ENCODE measurements at regions not wholly inside any gene's neighbourhood (a gene's known extent, or its start where the extent isn't known, plus 50 kb on each side); places are given as distances from the start of the nearest gene placed in this dataset.

- DNase-seq (ENCODE audit: low spot score): no peak
- Histone ChIP-seq H3K27ac (no peak overlapping the region), H3K4me3 (no peak overlapping the region)
- no peak for TF ChIP-seq CTCF (IDR thresholded peaks at IDR 0.05)
Observed at GRCh38 chr21:41098481-41099042, 69.4 kb upstream of the BACE2 start.

DNA sequence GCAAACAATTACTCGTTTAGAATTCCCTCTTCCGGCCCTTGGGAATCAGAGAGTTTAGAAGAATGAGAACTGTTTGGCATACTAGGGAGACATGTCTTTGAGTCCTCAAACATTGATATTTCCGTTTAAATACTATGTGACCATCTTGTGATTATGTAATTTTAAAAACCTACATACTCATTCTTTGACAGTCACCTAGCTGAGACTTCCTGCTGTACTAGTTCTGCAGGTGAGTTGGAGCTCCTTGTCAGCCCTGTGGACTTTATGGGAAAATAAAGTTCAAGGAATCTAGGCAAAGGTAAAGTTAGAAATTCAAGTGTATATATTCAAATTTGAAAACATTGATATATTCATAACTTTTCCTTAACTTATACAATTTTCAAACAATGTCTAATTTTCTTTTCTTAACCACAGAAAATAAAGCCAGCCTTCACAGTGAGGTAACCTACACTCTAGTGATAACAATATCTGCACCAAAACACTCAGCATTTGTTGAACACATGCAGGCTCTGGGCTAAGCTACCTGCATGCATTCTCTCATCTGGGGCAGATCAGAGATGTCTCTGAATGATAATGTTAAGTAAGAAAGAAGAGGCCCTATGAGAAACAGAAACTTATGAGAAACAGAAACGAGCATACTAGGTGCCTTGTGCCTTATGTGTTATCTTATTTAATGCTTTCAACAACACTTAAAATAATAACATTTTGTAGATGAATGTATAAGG is 67.0 kb upstream of the BACE2 start:
- H3K4me3 ChIP-seq: no peak overlapping the region
- no peak for TF ChIP-seq CTCF (IDR thresholded peaks at IDR 0.05)
- no peak overlapping the region for H3K27ac ChIP-seq
- no peak for DNase-seq (ENCODE audit: low spot score)

- TF ChIP-seq CTCF (IDR thresholded peaks at IDR 0.05): no peak
- Histone ChIP-seq H3K4me3 (no peak overlapping the region), H3K27ac (no peak overlapping the region)
- no peak for DNase-seq (ENCODE audit: low spot score)
Observed at GRCh38 chr21:41102281-41102680, 65.7 kb upstream of the BACE2 start.

GRCh38 chr21:41107602-41108001 is 60.4 kb upstream of the BACE2 start:
- Histone ChIP-seq H3K27ac (no peak overlapping the region), H3K4me3 (no peak overlapping the region)
- no peak for DNase-seq (ENCODE audit: low spot score)
- no peak for TF ChIP-seq CTCF (IDR thresholded peaks at IDR 0.05)

DNA sequence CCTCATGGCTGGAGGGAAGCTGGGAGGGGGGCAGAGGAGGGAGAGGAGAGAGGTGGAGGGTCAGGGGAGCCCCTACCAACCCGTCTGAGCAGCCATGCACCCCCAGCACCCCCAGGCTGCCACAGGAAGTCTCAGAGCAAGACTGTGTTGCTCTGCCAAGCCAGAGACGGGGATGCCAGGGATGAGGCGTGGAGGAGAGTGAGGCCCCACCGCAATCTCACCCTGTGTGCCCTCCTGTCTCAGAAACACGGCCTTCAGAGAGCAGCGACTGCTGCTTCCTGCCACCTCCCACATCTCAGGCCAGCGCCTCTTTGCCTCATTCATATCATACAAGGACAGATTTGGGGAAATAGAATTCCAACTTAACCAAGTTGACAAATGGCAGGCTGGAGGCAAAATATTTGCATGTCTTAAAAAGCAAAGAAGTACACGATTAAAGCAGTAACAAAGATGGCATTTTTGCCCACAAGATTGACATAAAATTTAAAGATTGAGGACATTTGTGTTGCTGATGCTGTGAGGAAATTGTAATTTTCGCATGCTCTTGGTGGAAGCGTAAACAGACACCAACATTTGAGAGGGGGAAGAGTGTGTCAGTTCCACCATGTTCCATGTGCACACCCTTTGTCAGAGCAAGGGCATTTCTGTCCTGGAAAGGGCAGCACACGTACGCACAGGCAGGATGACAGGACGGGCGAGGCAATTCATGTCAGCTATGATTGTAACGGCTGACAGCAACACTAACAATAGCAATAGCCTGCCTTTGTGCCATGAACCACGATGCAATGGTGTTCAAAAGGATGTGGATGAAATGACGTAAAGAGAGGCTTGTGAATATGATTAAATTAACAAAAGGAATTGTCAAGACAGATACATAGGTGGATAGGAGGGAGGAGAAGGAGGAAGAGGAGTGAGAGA is 59.0 kb upstream of the BACE2 start:
- H3K4me3 ChIP-seq: no peak overlapping the region
- no peak overlapping the region for H3K27ac ChIP-seq
- no peak for DNase-seq (ENCODE audit: low spot score)
- no peak for TF ChIP-seq CTCF (IDR thresholded peaks at IDR 0.05)

DNA sequence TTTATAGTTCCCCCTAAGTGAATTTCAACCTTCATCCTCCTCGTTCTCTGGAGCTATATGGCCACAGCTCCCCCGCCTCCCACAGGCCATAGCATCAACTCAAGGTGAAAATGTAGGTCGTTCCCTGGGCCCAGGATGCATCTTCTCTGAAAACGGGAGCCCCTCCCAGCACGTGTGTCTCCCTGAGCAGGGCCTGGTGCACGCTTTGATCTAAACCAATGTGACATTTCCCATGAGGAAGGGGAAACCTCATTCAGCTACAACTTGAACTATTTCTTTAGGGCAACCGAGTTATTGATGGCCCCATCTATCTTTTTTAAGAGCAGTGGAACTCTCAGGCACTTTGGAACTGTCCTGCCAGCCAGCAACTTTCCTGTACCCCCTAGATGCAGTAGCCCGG is 57.8 kb upstream of the BACE2 start:
- H3K27ac ChIP-seq: no peak overlapping the region
- H3K4me3 ChIP-seq: no peak overlapping the region
- DNase-seq (ENCODE audit: low spot score): no peak
- TF ChIP-seq CTCF (IDR thresholded peaks at IDR 0.05): no peak
